HEK293 (cell line): ENCODE measurements at regions not wholly inside any gene's neighbourhood (a gene's known extent, or its start where the extent isn't known, plus 50 kb on each side); places are given as distances from the start of the nearest gene placed in this dataset.

ENCODE experiments used
- CTCF ChIA-PET: fragments of 350-600 bp; formaldehyde crosslinking; extraction: SDS; loops from one replicate; lab custom pipeline; 2021; ENCODE audit warnings: antibody characterized with exemption; lab: Yijun Ruan, JAX
- POLR2A ChIA-PET: fragments of 300-600 bp; formaldehyde crosslinking; extraction: SDS; loops from one replicate; lab custom pipeline; 2020; ENCODE audit warnings: antibody characterized with exemption, inconsistent platforms; lab: Yijun Ruan, JAX
- H3K27ac ChIP-seq: fragments of 200-500 bp; sonication (Bioruptor generic); 2 replicates; pipeline ENCODE4 v1.5.1; 2014; ENCODE audit warnings: low read depth, low read length, control low read depth, inconsistent platforms; ENCODE audit errors: extremely low read depth
- H3K36me3 ChIP-seq, 2 experiments: fragments of 200-500 bp in 1 of 2; sonication (Bioruptor generic) in 1 of 2; 1 replicate in 1 of 2; 2 replicates in 1 of 2; pipeline ENCODE4 v1.5.1; 2014 to 2017; ENCODE audit warnings: inconsistent platforms in 2 of 2, low read length in 2 of 2; ENCODE audit not compliant: control insufficient read depth in 2 of 2, insufficient read depth in 1 of 2
- H3K4me1 ChIP-seq: fragments of 200-500 bp; sonication (Bioruptor generic); 2 replicates; pipeline ENCODE4 v1.5.1; 2014; ENCODE audit warnings: mild to moderate bottlenecking, low read length, inconsistent platforms; ENCODE audit not compliant: control insufficient read depth, insufficient read depth
- H3K4me3 ChIP-seq: 2 replicates; pipeline ENCODE4 v1.5.1; 2011; ENCODE audit warnings: low read depth, mild to moderate bottlenecking, control low read depth, low read length, moderate library complexity
- H3K9me3 ChIP-seq: fragments of 200-500 bp; sonication (Bioruptor generic); 2 replicates; pipeline ENCODE4 v1.5.1; 2014; ENCODE audit warnings: low read depth, low read length, inconsistent platforms; ENCODE audit not compliant: control insufficient read depth, insufficient read depth
- HOXD13 ChIP-seq: sonication (generic); formaldehyde crosslinking; IDR thresholded peaks from 2 replicates; pipeline ENCODE4 v1.8.0; 2022; ENCODE audit warnings: missing genetic modification reagents, borderline replicate concordance
- KLF1 ChIP-seq: fragments of 450-650 bp; formaldehyde crosslinking; IDR thresholded peaks from 2 replicates; pipeline ENCODE4 v1.5.1; 2016; ENCODE audit warnings: missing biosample characterization, missing genetic modification characterization
- PRDM4 ChIP-seq: fragments of 450-650 bp; formaldehyde crosslinking; IDR thresholded peaks from 2 replicates; pipeline ENCODE4 v1.5.1; 2017; ENCODE audit warnings: missing biosample characterization, missing genetic modification characterization
- SP7 ChIP-seq: fragments of 450-650 bp; formaldehyde crosslinking; IDR thresholded peaks from 2 replicates; pipeline ENCODE4 v1.5.1; 2016; ENCODE audit warnings: missing biosample characterization, missing genetic modification characterization
- WT1 ChIP-seq: fragments of 450-650 bp; formaldehyde crosslinking; IDR thresholded peaks from 2 replicates; pipeline ENCODE4 v1.5.1; 2016; ENCODE audit warnings: missing biosample characterization, missing genetic modification characterization
- ZBTB26 ChIP-seq: fragments of 450-650 bp; formaldehyde crosslinking; optimal IDR thresholded peaks from 2 replicates; pipeline ENCODE3; 2016; ENCODE audit warnings: missing biosample characterization, mild to moderate bottlenecking, missing genetic modification characterization
- ZBTB7A ChIP-seq: fragments of 450-650 bp; formaldehyde crosslinking; IDR thresholded peaks from 2 replicates; pipeline ENCODE4 v1.5.1; 2016; ENCODE audit warnings: low read depth, missing biosample characterization, missing genetic modification characterization
- ZEB2 ChIP-seq: fragments of 450-650 bp; formaldehyde crosslinking; IDR thresholded peaks from 2 replicates; pipeline ENCODE4 v1.5.1; 2016; ENCODE audit warnings: missing biosample characterization, missing genetic modification characterization
- ZNF112 ChIP-seq: fragments of 450-650 bp; formaldehyde crosslinking; IDR thresholded peaks from 2 replicates; pipeline ENCODE4 v1.5.0; 2017; ENCODE audit warnings: missing biosample characterization, missing genetic modification characterization
- ZNF155 ChIP-seq: fragments of 450-650 bp; formaldehyde crosslinking; IDR thresholded peaks from 2 replicates; pipeline ENCODE4 v1.5.1; 2016; ENCODE audit warnings: missing biosample characterization, missing genetic modification characterization
- ZNF184 ChIP-seq: fragments of 450-650 bp; IDR thresholded peaks from 2 replicates; pipeline ENCODE4 v1.5.1; 2018; ENCODE audit warnings: missing biosample characterization, mild to moderate bottlenecking, missing genetic modification characterization
- ZNF23 ChIP-seq: fragments of 450-650 bp; formaldehyde crosslinking; IDR thresholded peaks from 2 replicates; pipeline ENCODE4 v1.5.1; 2016; ENCODE audit warnings: missing biosample characterization, missing genetic modification characterization, borderline replicate concordance
- ZNF24 ChIP-seq: fragments of 450-650 bp; formaldehyde crosslinking; IDR thresholded peaks from 2 replicates; pipeline ENCODE4 v1.5.1; 2016; ENCODE audit warnings: missing biosample characterization, missing genetic modification characterization
- ZNF26 ChIP-seq: fragments of 450-650 bp; formaldehyde crosslinking; IDR thresholded peaks from 2 replicates; pipeline ENCODE4 v1.5.1; 2016; ENCODE audit warnings: missing biosample characterization, missing genetic modification characterization
- ZNF280C ChIP-seq: fragments of 450-650 bp; formaldehyde crosslinking; IDR thresholded peaks from 2 replicates; pipeline ENCODE4 v1.5.1; 2016; ENCODE audit warnings: missing biosample characterization, missing genetic modification characterization
- ZNF404 ChIP-seq: fragments of 450-650 bp; formaldehyde crosslinking; IDR thresholded peaks from 2 replicates; pipeline ENCODE4 v1.5.1; 2017; ENCODE audit warnings: missing biosample characterization, missing genetic modification characterization
- ZNF423 ChIP-seq: fragments of 450-650 bp; formaldehyde crosslinking; IDR thresholded peaks from 2 replicates; pipeline ENCODE4 v1.5.1; 2016; ENCODE audit warnings: missing biosample characterization, missing genetic modification characterization
- ZNF449 ChIP-seq: fragments of 450-650 bp; formaldehyde crosslinking; IDR thresholded peaks from 2 replicates; pipeline ENCODE4 v1.5.1; 2017; ENCODE audit warnings: missing biosample characterization, mild to moderate bottlenecking, missing genetic modification characterization, moderate library complexity
- ZNF571 ChIP-seq: fragments of 450-650 bp; formaldehyde crosslinking; IDR thresholded peaks from 2 replicates; pipeline ENCODE4 v1.5.0; 2017; ENCODE audit warnings: missing biosample characterization, missing genetic modification characterization
- ZNF830 ChIP-seq: fragments of 450-650 bp; IDR thresholded peaks from 2 replicates; pipeline ENCODE4 v1.5.0; 2018; ENCODE audit warnings: missing biosample characterization, missing genetic modification characterization, low read depth, mild to moderate bottlenecking, moderate library complexity

GRCh38 chr4:30801876-30802275, 81.7 kb downstream of the PCDH7 start (continued):
- TF ChIP-seq ZBTB26 (tag by site-specific recombination), result no peak
- TF ChIP-seq SP7, result no peak
- TF ChIP-seq ZNF571 (tag by site-specific recombination), result no peak
- TF ChIP-seq ZNF26 (tag by site-specific recombination), result no peak
- no peak for TF ChIP-seq ZNF112 (tag by site-specific recombination)
- no peak for TF ChIP-seq ZNF24 (tag by site-specific recombination)
- no peak for TF ChIP-seq ZNF184 (tag by site-specific recombination)
- no peak for TF ChIP-seq ZNF449 (tag by site-specific recombination)

- H3K4me3 ChIP-seq, result no peak overlapping the region
- no peak for TF ChIP-seq ZNF404 (tag by site-specific recombination)
- no peak for TF ChIP-seq ZEB2 (tag by site-specific recombination)
- peak; percentile 44; the same call in 1 of the 2 replicates for TF ChIP-seq KLF1
- H3K36me3 ChIP-seq, result no peaks in the 10 kb centered on the region
- no peak overlapping the region for H3K27ac ChIP-seq
- H3K4me1 ChIP-seq, result no peaks in the 10 kb centered on the region
- H3K9me3 ChIP-seq, result no peaks in the 10 kb centered on the region
- CTCF ChIA-PET, result no interaction called here
- POLR2A ChIA-PET, result no interaction called here
Measured at GRCh38 chr4:30802622-30803323, 82.6 kb downstream of the PCDH7 start.

GRCh38 chr4:30808276-30808675, 88.1 kb downstream of the PCDH7 start:
- Histone ChIP-seq H3K36me3 (no peaks in the 10 kb centered on the region), H3K9me3 (no peaks in the 10 kb centered on the region), H3K27ac (no peak overlapping the region), H3K4me1 (no peaks in the 10 kb centered on the region), H3K4me3 (no peak overlapping the region)
- ChIA-PET CTCF (interaction anchor here (0.6 kb wide), 1 partner anchor 161 kb away, joined by 8 read pairs; no protein-coding TSS in a partner anchor), POLR2A (no interaction called here)
- no peak for TF ChIP-seq ZNF423 (tag by site-specific recombination)
- TF ChIP-seq HOXD13, result no peak
- TF ChIP-seq ZNF23, result no peak
- TF ChIP-seq PRDM4 (tag by site-specific recombination), result no peak
- no peak for TF ChIP-seq ZNF830 (tag by site-specific recombination)
- no peak for TF ChIP-seq ZBTB7A (tag by site-specific recombination)
- TF ChIP-seq WT1 (tag by site-specific recombination), result no peak
- TF ChIP-seq ZNF155 (tag by site-specific recombination), result no peak
- no peak for TF ChIP-seq ZNF280C
- no peak for TF ChIP-seq ZNF449 (tag by site-specific recombination)
